ENCODE measurements at regions not wholly inside any gene's neighbourhood (a gene's known extent, or its start where the extent isn't known, plus 50 kb on each side); places are given as distances from the start of the nearest gene placed in this dataset.

- H3K4me3 ChIP-seq (ENCODE audit: low read depth, low read length): no peak overlapping the region
- DNase-seq (ENCODE audit: low read depth): no peak
- TF ChIP-seq CTCF (conservative IDR thresholded peaks at IDR 0.05; ENCODE audit: low read depth, low read length): no peak
These were observed 592.0 kb downstream of the TYW1 start for GRCh38 chr7:67588631-67589030.

GRCh38 chr7:67589183-67589582, 592.5 kb downstream of the TYW1 start:
- no peak for DNase-seq (ENCODE audit: low read depth)
- no peak for TF ChIP-seq CTCF (conservative IDR thresholded peaks at IDR 0.05; ENCODE audit: low read depth, low read length)

GRCh38 chr7:67590649-67591048, 594.0 kb downstream of the TYW1 start:
- H3K4me3 ChIP-seq (ENCODE audit: low read depth, low read length): no peak overlapping the region

More at GRCh38 chr7:67589183-67589582, 592.5 kb downstream of the TYW1 start:
- H3K4me3 ChIP-seq (ENCODE audit: low read depth, low read length): no peak overlapping the region

GRCh38 chr7:67593794-67594193, 597.2 kb downstream of the TYW1 start:
- H3K4me3 ChIP-seq (ENCODE audit: low read depth, low read length): no peak overlapping the region
- TF ChIP-seq CTCF (conservative IDR thresholded peaks at IDR 0.05; ENCODE audit: low read depth, low read length): no peak
- no peak for DNase-seq (ENCODE audit: low read depth)

More at GRCh38 chr7:67590649-67591048, 594.0 kb downstream of the TYW1 start:
- DNase-seq (ENCODE audit: low read depth): no peak
- no peak for TF ChIP-seq CTCF (conservative IDR thresholded peaks at IDR 0.05; ENCODE audit: low read depth, low read length)

GRCh38 chr7:67595431-67596180, 599.0 kb downstream of the TYW1 start:
- TF ChIP-seq CTCF (conservative IDR thresholded peaks at IDR 0.05; ENCODE audit: low read depth, low read length): no peak
- DNase-seq (ENCODE audit: low read depth): no peak
- no peak overlapping the region for H3K4me3 ChIP-seq (ENCODE audit: low read depth, low read length)

GRCh38 chr7:67597161-67597560, 600.5 kb downstream of the TYW1 start:
- DNase-seq (ENCODE audit: low read depth): no peak
- H3K4me3 ChIP-seq (ENCODE audit: low read depth, low read length): no peak overlapping the region
- no peak for TF ChIP-seq CTCF (conservative IDR thresholded peaks at IDR 0.05; ENCODE audit: low read depth, low read length)

- no peak for DNase-seq (ENCODE audit: low read depth)
- TF ChIP-seq CTCF (conservative IDR thresholded peaks at IDR 0.05; ENCODE audit: low read depth, low read length): no peak
- no peak overlapping the region for H3K4me3 ChIP-seq (ENCODE audit: low read depth, low read length)
These were observed 601.8 kb downstream of the TYW1 start for GRCh38 chr7:67598469-67598868.

All from epithelial cell of proximal tubule (primary cell).